Neuronal stem cell (in vitro differentiated cells): ENCODE measurements at regions not wholly inside any gene's neighbourhood (a gene's known extent, or its start where the extent isn't known, plus 50 kb on each side); places are given as distances from the start of the nearest gene placed in this dataset.
"Not testable (repeated sequence)": the region's sequence is repeated elsewhere in the genome, so short reads cannot be mapped to it uniquely, and the experiment has no call there.

ENCODE experiments used
- DNase-seq: peaks from one replicate; pipeline ENCODE4 v3.0.0-alpha.2; 2013; ENCODE audit warnings: low spot score
- H2AFZ ChIP-seq: one replicate; pipeline ENCODE4 v1.6.1; 2013; ENCODE audit warnings: mild to moderate bottlenecking, low read length, inconsistent platforms
- H2AK5ac ChIP-seq: 2 replicates; pipeline ENCODE4 v1.6.1; 2013; ENCODE audit warnings: low read depth, mild to moderate bottlenecking, inconsistent platforms, low read length, moderate library complexity, mixed read lengths
- H2BK120ac ChIP-seq: 2 replicates; pipeline ENCODE4 v1.6.1; 2013; ENCODE audit warnings: low read depth, mild to moderate bottlenecking, inconsistent platforms, low read length, moderate library complexity, mixed read lengths
- H2BK12ac ChIP-seq: one replicate; pipeline ENCODE4 v1.6.1; 2013; ENCODE audit warnings: low read length, inconsistent platforms
- H2BK15ac ChIP-seq: 2 replicates; pipeline ENCODE4 v1.6.1; 2013; ENCODE audit warnings: mild to moderate bottlenecking, low read length, inconsistent platforms, mixed read lengths
- H2BK5ac ChIP-seq: one replicate; pipeline ENCODE4 v1.6.1; 2013; ENCODE audit warnings: inconsistent platforms, mild to moderate bottlenecking, low read length, moderate library complexity
- H3K14ac ChIP-seq: one replicate; pipeline ENCODE4 v1.6.1; 2013; ENCODE audit warnings: low read length, inconsistent platforms
- H3K18ac ChIP-seq: 2 replicates; pipeline ENCODE4 v1.6.1; 2013; ENCODE audit warnings: low read length, inconsistent platforms
- H3K23ac ChIP-seq: 2 replicates; pipeline ENCODE4 v1.6.1; 2013; ENCODE audit warnings: low read depth, mild to moderate bottlenecking, mixed read lengths, low read length, inconsistent platforms; ENCODE audit not compliant: poor library complexity
- H3K27ac ChIP-seq: replicated peaks from 3 replicates; pipeline ENCODE4 v1.5.1; 2013; ENCODE audit warnings: low read length, inconsistent platforms
- H3K27me3 ChIP-seq, 3 experiments: 2 replicates each; pipeline ENCODE4 v1.6.1; 2013; ENCODE audit warnings: low read length in 3 of 3, mild to moderate bottlenecking in 2 of 3, inconsistent platforms in 1 of 3, low read depth in 1 of 3, mixed read lengths in 1 of 3, moderate library complexity in 1 of 3; ENCODE audit not compliant: control insufficient read depth in 3 of 3, insufficient read depth in 3 of 3
- H3K36me3 ChIP-seq, 2 donors: replicated peaks in 1 of 2; 2 replicates each; pipeline ENCODE4 v1.6.1; 2013; ENCODE audit warnings: low read length in 2 of 2; ENCODE audit not compliant: control insufficient read depth in 2 of 2, insufficient read depth in 2 of 2
- H3K4ac ChIP-seq: 2 replicates; pipeline ENCODE4 v1.6.1; 2013; ENCODE audit warnings: inconsistent platforms, mild to moderate bottlenecking, low read length, moderate library complexity
- H3K4me1 ChIP-seq, 2 donors: 1 replicate in 1 of 2; 2 replicates in 1 of 2; pipeline ENCODE4 v1.6.1; 2013; ENCODE audit warnings: low read length in 2 of 2, low read depth in 1 of 2; ENCODE audit not compliant: control insufficient read depth in 2 of 2, insufficient read depth in 1 of 2
- H3K4me2 ChIP-seq: one replicate; pipeline ENCODE4 v1.6.1; 2013; ENCODE audit warnings: mild to moderate bottlenecking, low read length, inconsistent platforms; ENCODE audit not compliant: insufficient read depth, poor library complexity, severe bottlenecking
- H3K4me3 ChIP-seq, 2 donors: 2 replicates each; pipeline ENCODE4 v1.5.1; 2013; ENCODE audit warnings: low read length in 2 of 2, mild to moderate bottlenecking in 2 of 2, inconsistent platforms in 1 of 2, moderate library complexity in 1 of 2
- H3K79me1 ChIP-seq: one replicate; pipeline ENCODE4 v1.6.1; 2013; ENCODE audit warnings: low read depth, mild to moderate bottlenecking, inconsistent platforms, low read length, moderate library complexity
- H3K9ac ChIP-seq: one replicate; pipeline ENCODE4 v1.6.1; 2013; ENCODE audit warnings: mild to moderate bottlenecking, low read depth, low read length, inconsistent platforms; ENCODE audit not compliant: poor library complexity
- H3K9me3 ChIP-seq, 2 donors: replicated peaks in 1 of 2; 2 replicates each; pipeline versions ENCODE3 to v1.6.1; 2013; ENCODE audit warnings: low read length in 2 of 2, mild to moderate bottlenecking in 2 of 2, inconsistent platforms in 1 of 2, low read depth in 1 of 2, mixed read lengths in 1 of 2, moderate library complexity in 1 of 2; ENCODE audit not compliant: control insufficient read depth in 2 of 2, insufficient read depth in 1 of 2
- H4K8ac ChIP-seq: one replicate; pipeline ENCODE4 v1.6.1; 2013; ENCODE audit warnings: low read depth, mild to moderate bottlenecking, inconsistent platforms, low read length, moderate library complexity
- H4K91ac ChIP-seq: one replicate; pipeline ENCODE4 v1.6.1; 2013; ENCODE audit warnings: low read length, low read depth, mild to moderate bottlenecking, inconsistent platforms; ENCODE audit not compliant: poor library complexity
- WGBS, 2 donors: extraction: QIAGEN DNeasy Blood & Tissue Kit; methylation state at CpG; one replicate each; pipeline ENCODE4 v1.1.7; 2013; ENCODE audit warnings: missing lambda C conversion rate in 2 of 2, mixed read lengths in 1 of 2; ENCODE audit not compliant: insufficient read length in 2 of 2, insufficient replicate concordance in 1 of 2; ENCODE audit errors: extremely low coverage in 2 of 2; 5-methylcytosine and 5-hydroxymethylcytosine counted together

GRCh38 chr4:20062857-20063256 lies 188.8 kb upstream of the SLIT2 start:
- not testable (repeated sequence) for H3K4me2 ChIP-seq, H2BK5ac ChIP-seq, H2AFZ ChIP-seq, H3K9me3 ChIP-seq, H3K4me3 ChIP-seq, H3K4ac ChIP-seq, H3K18ac ChIP-seq, H4K8ac ChIP-seq, H2AK5ac ChIP-seq, H3K14ac ChIP-seq, H3K9ac ChIP-seq, DNase-seq, H2BK120ac ChIP-seq, H3K23ac ChIP-seq, H3K79me1 ChIP-seq, H4K91ac ChIP-seq, H3K27ac ChIP-seq, H3K27me3 ChIP-seq, H3K4me1 ChIP-seq, H2BK15ac ChIP-seq, H2BK12ac ChIP-seq, H3K36me3 ChIP-seq
- no CpG with 5 or more reads among the region's 5 CpGs for WGBS, 2 donors

GRCh38 chr4:20062054-20062453 lies 189.7 kb upstream of the SLIT2 start:
- no peak overlapping the region for H3K4me3 ChIP-seq
- no peak overlapping the region for H2BK5ac ChIP-seq
- no peak overlapping the region for H2AK5ac ChIP-seq
- no peak overlapping the region for H2BK120ac ChIP-seq
- DNase-seq, result no peak
- H3K27me3 ChIP-seq, result no peaks in the 10 kb centered on the region
- no peaks in the 10 kb centered on the region for H3K36me3 ChIP-seq
- no peak overlapping the region for H3K23ac ChIP-seq
- H3K9ac ChIP-seq, result no peak overlapping the region
- no CpG with 5 or more reads among the region's 7 CpGs for WGBS, 2 donors
- H3K4me2 ChIP-seq, result no peak overlapping the region
- H3K4me1 ChIP-seq, result peaks cover 0 to 3% of the 10 kb centered on the region in 2 donors
- no peaks in the 10 kb centered on the region for H3K9me3 ChIP-seq
- H2BK15ac ChIP-seq, result no peak overlapping the region
- no peak overlapping the region for H2BK12ac ChIP-seq
- H3K18ac ChIP-seq, result no peak overlapping the region
- H3K79me1 ChIP-seq, result no peaks in the 10 kb centered on the region
- H2AFZ ChIP-seq, result no peak overlapping the region
- no peak overlapping the region for H4K91ac ChIP-seq
- no peak overlapping the region for H4K8ac ChIP-seq
- no peak overlapping the region for H3K14ac ChIP-seq
- H3K4ac ChIP-seq, result no peak overlapping the region
- H3K27ac ChIP-seq, result no peak overlapping the region

- Histone ChIP-seq H4K8ac (no peak overlapping the region), H3K27me3 (no peaks in the 10 kb centered on the region), H3K9me3 (no peaks in the 10 kb centered on the region), H2AK5ac (no peak overlapping the region), H3K4me3 (no peak overlapping the region), H3K9ac (no peak overlapping the region), H2BK15ac (no peak overlapping the region), H2BK120ac (no peak overlapping the region), H3K4ac (no peak overlapping the region), H3K79me1 (no peaks in the 10 kb centered on the region), H3K4me2 (no peak overlapping the region), H3K14ac (no peak overlapping the region), H3K4me1 (no peaks in the 10 kb centered on the region), H4K91ac (no peak overlapping the region), H2BK5ac (no peak overlapping the region), H3K18ac (no peak overlapping the region), H3K27ac (no peak overlapping the region), H2BK12ac (no peak overlapping the region), H3K36me3 (no peaks in the 10 kb centered on the region), H3K23ac (no peak overlapping the region), H2AFZ (no peak overlapping the region)
- no peak for DNase-seq
- no CpG with 5 or more reads among the region's 6 CpGs for WGBS, 2 donors
Observed at GRCh38 chr4:20050768-20051167, 200.9 kb upstream of the SLIT2 start.

GRCh38 chr4:20049889-20050288 lies 201.8 kb upstream of the SLIT2 start:
- Histone ChIP-seq H4K8ac (no peak overlapping the region), H2BK15ac (no peak overlapping the region), H2AFZ (no peak overlapping the region), H3K9me3 (no peaks in the 10 kb centered on the region), H2BK12ac (no peak overlapping the region), H2AK5ac (no peak overlapping the region), H4K91ac (no peak overlapping the region), H3K14ac (no peak overlapping the region), H3K9ac (no peak overlapping the region), H3K4me2 (no peak overlapping the region), H2BK5ac (no peak overlapping the region), H3K23ac (no peak overlapping the region), H3K79me1 (no peaks in the 10 kb centered on the region), H3K27ac (no peak overlapping the region), H2BK120ac (no peak overlapping the region), H3K4me3 (no peak overlapping the region), H3K4me1 (no peaks in the 10 kb centered on the region), H3K4ac (no peak overlapping the region), H3K18ac (no peak overlapping the region), H3K27me3 (no peaks in the 10 kb centered on the region), H3K36me3 (no peaks in the 10 kb centered on the region)
- no CpG with 5 or more reads among the region's 3 CpGs for WGBS, 2 donors
- no peak for DNase-seq
